ENCODE measurements at regions not wholly inside any gene's neighbourhood (a gene's known extent, or its start where the extent isn't known, plus 50 kb on each side); places are given as distances from the start of the nearest gene placed in this dataset.

DNA sequence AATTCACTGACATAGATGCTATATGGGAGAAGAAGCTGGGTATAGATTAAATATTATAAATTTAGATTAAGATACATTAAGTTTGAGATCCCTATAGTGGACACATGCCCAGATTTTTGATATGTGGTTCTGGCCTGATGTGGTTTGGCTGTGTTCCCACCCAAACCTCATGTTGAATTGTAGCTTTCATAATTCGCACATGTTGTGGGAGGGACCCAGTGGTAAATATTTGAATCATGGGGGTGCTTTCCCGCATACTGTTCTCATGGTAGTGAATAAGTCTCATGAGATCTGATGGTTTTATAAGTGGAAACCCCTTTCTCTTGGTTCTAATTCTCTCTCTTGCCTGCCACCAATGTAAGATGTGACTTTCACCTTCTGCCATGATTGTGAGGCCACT, 189.4 kb upstream of the CD96 start:
- DNase-seq, result no peak

DNA sequence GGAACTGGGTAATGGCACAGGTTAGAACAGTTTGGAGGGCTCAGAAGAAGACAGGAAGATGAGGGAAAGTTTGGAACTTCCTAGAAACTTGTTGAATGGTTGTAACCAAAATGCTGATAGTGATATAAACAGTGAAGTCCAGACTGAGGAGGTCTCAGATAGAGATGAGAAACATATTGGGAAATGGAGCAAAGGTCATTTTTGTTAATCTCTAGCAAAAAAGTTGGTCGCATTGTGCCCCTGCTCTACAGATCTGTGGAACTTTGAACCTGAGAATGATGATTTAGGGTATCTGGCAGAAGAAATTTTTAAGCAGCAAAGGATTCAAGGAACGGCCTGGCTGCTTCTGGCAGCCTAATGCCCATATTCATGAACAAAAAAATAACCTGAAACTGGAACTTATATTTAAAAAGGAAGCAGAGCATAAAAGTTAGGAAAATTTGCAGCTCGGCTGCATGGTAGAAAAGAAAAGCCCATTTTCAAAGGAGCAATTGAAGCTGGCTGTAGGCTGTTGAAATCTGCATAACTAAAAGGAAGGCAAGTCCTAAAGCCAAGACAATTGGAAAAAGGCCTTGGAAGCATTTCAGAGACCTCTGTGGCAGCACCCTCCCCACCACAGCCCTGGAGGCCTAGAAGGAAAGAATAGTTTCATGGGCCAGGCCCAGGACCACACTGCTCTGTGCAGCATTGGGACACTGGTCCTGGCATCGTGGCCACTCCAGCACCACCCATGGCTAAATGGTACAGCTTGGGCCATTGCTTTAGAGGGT, 182.6 kb upstream of the CD96 start:
- DNase-seq, result no peak

DNA sequence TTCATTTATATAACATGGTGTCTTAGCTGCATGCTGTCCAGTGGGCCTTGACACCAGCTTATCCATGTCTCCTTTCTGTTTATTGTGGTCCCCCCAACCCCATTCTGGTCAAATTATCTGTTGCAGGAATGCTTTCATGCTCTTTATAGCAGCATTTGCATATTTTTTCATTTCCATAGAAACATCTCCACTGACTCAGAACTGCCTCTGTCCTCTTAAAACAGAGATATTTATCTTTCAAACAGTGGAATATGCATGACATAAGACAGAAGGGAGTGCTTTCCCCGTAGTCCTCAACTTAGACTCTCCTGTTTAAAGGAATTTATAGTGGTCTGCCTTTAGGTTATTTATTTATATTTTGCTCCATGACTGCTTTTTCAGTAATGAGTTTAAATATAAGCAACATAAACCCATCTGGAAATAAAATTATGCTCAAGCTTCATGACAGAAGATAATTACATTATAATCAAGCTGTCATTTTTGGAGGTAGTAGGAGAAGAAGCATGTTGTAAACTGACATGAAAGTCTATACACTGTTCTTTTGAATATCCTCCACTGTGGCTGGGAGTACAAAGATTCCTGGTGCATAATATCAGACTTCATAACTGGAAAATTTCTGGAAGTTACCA, 179.5 kb upstream of the CD96 start:
- peak; percentile 5 to 9 for DNase-seq

DNA sequence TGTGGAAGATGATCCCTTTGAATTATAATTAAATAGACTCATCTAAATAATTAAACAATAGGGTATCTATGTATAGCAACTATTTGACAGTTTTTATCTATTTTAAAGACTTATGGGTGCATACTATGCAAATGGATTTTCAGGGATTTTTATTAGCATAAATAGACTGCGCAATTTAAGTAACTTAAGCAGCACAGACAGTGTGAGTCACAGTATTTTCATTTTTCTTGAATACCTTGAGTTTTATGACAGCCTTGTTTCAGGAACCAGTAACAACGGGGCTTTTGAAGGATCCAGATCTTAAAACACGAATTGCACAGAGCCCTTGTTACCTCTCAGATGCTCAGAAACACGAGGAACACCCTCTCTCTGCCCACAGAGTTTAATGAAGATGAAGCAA, 175.5 kb upstream of the CD96 start:
- DNase-seq, result no peak

DNA sequence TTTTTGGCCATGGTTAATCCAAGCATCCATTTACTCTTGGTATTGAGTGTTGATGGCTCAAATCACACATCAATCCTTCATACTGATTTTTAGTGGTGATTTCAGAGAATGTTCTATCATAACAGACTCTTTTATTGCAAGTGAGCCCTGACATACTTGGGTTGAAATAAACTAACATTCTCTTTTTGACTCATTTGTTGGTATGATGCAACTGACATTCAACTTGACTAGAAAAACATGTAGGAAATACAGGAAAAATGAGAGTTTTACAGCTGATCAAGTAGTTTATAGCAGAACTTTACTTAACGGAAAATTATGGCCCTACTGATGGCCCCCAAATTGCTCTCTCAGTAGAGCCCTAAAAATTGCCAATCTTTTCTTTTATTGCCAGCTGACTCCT, 173.9 kb upstream of the CD96 start:
- no peak for DNase-seq

DNA sequence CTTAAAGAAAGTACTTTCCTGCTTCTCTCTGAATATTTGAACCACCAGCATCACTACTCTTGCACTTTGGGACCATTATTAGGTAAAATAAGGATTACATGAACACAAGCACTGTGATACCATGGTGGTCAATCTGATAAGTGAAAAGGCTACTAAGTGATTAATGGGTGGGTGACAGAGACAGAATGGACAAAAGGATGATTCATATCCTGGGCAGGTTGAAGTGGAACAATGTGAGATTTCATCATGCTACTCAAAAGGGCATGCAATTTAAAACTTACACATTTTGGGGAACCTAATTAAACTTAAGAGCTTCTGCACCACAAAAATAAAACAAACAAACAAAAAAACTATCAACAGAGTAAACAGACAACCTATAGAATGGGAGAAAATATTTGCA, 172.0 kb upstream of the CD96 start:
- no peak for DNase-seq

DNA sequence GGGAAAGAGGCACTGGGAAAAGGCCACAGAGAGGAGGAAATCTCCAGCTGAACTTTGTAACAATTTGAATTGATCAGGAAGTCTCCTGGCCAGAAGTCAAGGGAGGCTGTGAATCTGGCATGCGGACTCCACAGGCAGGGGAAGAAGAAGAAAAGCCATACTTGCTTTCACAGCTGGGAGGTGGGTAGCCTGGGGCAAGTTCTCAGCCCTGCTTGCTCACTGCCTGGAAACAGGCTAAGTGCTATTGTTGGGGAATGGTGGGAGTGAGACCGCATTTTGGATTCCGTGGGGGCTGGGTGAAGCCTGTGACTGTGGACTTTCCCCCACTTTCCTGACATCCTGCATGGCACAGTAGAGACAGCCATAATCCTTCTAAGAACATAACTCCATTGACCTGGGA, 168.8 kb upstream of the CD96 start:
- no peak for DNase-seq

DNA sequence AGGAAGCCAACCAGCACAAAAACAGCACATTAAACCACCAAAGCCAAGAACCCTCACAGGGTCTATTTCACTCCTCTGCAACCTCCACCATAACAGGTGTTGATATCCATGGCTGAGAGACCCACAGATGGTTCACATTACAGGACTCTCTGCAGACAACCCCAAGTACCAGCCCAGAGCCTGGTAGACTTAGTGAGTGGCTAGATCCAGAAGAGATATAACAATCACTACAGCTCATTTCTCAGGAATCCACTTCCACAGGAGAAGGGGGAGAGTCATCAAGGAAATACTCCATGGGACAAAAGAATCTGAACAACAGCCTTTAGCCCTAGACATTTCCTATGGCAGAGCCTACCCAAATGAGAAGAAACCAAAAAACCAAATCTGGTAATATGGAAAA, 168.1 kb upstream of the CD96 start:
- DNase-seq, result no peak

DNA sequence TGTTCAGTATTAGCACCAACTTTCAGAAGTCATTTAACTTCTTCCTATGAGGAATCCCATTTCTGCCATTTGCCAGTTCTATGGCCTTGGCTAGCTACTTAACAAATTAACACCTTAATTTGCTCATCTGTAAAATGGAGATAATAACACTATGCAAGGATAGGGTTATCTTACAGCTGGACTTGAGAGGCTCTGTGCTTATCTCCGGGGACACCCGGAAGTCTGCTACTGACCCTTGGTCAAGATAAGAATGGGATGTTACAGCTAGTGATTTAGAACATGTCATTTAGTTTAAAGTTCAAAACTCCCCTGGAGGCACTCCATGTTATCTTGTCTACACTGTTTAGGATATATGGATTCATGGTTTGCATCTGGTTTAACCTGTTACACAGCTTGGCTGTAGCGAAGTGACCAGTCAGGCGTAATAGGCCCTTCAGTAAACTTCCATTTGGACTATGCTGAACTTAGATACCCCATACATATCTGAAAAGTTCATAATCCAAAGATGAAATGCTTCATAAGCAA, 156.0 kb upstream of the CD96 start:
- DNase-seq, result no peak

DNA sequence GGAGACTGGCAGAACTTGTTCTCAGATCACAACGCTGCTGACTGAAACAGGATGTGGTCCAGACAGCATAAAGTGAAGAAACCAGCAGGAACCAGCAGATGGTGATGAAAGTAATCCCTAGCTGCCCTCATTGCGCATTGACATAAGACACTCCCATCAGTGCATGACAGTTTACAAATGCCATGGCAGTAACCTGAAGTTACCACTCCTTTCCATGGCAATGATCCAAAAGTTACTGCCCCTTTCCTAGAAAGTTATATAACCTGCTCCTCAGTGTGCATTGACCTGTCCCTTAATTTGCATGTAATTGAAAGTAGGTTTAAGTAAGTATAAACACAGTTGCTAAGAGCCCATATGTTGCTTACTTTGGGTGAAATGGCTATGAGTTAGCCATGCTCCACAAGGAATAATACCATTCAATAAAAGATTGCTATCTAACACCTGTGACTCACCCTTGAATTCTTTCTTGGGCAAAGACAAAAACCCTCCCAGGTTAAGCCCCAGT, 149.1 kb upstream of the CD96 start:
- no peak for DNase-seq

DNA sequence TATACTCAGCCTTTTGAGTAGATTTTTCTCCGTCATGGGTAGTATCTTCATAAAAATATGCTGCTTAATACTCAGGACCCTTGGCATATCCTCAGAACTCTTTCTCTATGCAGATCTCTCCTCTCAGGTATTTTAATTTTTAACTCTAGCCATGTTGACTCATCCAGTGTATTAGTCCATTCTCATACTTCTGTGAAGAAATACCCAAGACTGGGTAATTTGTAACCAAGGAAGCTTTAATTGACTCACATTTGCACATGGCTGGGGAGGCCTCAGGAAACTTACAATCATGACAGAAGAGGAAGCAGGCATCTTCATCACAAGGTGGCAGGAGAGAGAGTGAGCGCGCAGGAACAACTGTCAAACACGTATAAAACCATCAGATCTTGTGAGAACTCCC, 129.3 kb upstream of the CD96 start:
- no peak for DNase-seq

DNA sequence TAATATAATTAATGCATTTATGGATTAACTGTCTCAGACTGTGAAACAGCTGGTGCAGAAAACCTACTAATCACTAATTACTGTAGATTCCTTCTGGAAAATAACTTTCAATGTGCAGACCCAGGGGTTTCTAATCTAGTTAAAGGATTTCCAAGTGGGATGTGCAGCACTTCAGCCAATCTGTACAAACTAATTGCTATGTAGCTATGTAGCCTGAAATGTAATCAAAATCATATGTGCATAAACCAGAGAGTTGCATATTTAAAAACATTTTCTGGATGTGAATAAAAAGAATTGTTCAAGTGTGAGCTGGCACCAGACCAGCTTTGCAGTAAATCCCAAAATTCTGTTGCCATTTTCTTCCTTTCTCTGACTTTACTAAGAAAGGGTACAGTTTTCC, 127.5 kb upstream of the CD96 start:
- no peak for DNase-seq

DNA sequence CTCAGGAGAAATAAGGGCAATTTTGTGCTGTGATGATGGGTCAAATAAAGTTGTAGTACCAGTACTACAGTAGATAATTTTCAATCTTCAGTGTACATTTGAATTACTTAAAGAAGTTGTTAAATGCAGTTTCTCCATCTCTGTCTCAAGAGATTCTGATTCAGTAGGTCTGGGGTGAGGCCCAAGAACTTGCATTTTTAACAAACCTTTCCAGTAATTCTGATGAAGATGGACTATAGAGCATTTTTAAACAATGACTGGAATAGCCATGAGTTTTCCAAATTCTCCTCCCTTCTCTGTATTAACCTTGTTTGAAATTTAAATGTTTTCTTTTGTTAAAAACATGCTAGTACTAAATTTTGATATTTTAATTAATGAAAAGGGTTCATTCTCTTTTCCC, 127.0 kb upstream of the CD96 start:
- no peak for DNase-seq

DNA sequence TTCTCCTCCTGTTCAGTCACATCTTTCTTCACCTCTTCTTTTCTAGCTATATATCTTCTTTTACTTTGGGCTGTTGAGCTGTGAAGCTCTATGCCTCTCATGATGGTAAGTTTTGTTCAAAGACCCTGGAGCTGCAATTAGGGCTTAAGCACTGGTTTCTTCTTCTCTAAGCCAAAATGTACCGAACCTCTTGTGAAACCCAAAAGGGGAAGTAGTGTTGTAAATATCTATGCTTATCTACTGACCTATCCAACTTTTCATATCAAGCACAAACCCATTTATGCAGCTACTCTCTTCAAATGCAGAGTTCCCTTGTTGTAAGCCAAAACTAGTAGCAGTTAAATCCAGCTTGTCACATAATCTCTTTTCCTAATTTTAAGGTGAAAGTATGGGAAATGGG, 123.6 kb upstream of the CD96 start:
- DNase-seq, result no peak

DNA sequence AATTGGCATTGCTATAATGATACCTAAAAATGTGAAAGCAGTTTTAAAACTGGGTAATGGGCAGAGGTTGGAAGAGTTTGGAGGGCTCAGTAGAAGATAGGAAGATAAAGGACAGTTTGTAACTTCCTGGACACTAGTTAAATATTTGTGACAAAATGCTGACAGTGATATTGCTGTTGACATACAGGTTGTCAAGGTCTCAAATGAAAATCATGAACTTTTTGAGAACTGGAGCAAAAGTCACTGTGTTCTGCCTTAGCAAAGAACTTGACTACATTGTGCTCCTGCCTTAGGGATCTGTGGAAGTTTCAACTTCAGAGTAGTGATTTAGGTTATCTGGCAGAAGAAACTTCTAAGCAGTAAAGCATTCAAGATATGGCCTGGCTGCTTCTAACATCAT, 113.7 kb upstream of the CD96 start:
- no peak for DNase-seq

DNA sequence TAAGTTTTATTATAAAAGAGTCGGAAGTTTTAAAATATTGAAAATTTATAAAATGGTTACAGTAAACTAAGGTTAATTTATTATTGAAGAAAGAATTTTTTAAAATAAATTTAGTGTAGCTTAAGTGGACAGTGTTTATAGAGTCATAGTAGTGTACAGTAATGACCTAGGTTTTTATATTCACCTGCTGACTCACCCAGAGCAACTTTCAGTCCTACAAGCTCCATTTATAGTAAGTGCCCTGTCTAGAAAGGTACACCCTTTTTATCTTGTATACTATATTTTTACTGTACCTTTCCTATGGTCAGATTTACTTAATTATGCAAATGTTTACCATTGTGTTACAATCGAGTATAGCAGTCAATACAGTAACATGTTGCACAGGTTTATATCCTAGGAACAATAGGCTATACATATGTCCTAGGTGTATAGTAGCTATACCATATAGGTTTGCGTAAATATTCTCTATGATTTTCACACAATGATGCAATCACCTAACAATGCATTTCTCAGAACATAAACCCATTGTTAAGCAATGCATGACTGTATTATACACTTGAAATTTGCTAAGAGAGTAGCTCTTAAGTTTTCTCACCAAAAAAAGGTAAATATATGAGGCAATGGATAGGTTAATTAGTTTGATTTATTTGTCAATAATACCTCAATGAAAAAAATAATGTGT, 106.9 kb upstream of the CD96 start:
- no peak for DNase-seq

DNA sequence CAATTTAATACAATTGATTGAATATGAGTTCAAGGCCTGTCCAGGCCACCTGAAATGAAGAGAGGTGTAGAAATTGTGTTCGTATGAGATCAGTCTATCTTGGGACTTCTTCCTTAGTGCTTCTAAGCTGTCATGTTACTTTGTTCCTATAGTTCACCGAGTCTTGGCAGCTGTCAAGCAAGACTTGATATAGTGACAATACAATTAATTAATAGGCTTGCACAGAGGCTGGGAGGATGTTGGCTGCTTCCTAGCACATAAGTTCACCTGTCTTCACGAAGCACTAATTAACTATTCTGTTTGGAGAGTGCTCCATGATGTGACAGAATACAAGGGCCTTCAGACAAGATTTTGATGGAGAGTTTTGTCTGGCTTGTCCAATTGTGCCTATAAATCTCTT, 103.7 kb upstream of the CD96 start:
- no peak for DNase-seq

DNA sequence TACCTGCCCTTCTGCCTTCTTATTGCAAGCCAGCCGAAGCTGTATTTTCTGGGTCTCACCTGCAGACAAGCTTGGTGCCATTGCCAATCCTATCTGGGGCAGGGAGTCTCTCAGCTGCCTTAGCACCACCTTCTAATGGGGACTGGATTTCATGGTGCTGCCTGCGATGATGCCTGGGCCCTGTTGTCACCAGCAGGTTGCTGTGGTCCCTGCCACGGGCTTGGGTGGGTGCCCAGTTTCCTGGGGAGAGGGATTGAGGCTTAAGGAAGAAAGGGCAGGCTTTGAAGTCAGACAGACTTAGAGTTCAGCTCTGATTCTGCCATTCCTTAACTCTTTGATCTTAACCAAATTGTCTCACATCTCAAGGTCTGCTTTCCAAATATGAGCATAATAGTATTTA, 87.4 kb upstream of the CD96 start:
- DNase-seq, result no peak

DNA sequence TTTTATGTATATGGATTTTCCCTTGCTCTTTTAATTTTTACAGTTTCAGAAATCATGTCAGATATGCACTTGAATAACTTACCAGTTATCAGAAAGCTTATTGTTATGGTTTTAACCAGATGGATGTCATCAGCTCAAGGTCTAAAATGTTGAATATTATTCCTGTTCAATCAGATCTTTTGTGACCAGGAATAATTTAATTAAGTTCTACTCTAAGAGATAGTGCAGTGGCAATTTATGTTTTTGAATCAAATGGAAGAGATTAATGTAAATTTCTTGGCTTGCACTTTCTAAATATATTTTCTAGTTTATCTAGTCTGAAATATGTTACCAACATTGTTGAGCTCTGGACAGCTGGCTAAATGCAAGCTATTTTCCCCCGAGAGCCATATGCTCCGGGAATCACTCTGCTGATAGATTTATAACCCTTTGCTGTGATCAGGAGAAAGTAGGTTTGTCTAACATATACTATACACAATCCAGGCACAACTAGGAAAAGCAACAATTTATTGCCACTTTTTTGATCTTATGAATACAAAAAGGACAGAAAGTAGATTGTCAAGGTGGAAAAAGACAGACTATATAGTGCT, 76.8 kb upstream of the CD96 start:
- no peak for DNase-seq

DNA sequence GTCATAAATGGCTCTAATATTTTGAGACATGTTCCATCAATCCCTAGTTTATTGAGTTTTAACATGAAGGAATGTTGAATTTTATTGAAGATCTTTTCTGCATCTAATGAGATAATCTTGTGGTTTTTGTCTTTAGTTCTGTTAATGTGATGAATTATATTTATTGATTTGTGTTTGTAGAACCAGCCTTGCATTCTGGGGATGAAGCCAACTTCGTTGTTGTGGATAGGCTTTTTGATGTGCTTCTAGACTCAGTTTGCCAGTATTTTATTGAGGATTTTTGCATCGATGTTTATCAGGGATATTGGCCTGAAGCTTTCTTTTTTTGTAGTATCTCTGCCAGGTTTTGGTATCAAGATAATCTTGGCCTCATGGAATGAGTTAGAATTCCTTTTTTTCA, 72.0 kb upstream of the CD96 start:
- DNase-seq, result no peak

DNA sequence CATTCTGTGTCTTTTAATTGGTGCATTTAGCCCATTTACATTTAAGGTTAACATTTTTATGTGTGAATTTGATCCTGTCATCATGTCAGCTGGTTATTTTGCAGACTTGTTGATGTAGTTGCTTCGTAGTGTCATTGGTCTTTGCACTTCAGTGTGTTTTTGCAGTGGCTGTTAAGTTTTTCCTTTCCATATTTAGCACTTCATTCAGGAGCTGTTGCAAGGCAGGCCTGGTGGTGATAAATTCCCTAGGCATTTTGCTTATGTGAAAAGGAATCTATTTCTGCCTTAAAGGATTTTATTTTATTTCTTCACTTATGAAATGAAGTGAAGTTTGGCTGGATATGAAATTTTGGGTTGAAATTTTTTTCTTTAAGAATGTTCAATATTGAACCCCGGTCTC, 70.2 kb upstream of the CD96 start:
- no peak for DNase-seq

DNA sequence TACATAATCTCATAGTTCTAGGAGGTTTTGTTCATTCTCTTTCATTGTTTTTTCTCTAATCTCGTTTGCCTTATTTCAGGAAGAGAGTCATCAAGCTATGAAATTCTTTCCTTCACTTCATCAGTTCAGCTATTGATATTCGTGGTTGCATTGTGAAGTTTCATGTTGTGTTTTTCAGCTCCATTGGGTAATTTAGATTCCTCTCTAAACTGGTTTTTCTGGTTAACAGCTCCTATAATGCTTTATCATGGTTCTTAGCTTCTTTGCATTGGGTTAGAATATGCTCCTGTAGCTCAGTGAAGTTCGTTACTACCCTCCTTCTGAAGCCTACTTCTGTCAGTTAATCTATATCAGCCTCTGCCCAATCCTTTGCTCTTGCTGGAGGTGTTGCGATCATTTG, 69.4 kb upstream of the CD96 start:
- no peak for DNase-seq

DNA sequence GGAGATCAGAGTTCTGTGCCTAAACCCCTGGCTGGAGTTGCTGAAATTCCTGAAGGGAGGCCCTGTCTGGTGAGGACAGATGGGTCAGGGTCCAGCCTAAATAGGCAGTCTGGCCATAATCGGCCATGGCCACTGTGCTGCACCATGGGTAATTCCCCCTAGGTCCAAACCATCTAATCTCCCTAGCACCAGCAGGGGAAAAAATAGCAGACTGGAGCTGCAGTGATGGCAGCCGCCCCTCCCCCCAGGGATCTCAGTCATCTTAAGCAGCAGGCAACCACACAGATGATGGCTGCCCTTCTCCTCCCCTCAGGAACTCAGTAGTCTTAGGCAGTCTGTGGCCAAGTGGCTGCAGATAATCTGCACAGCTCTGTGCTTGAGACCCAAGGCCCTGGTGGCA, 68.4 kb upstream of the CD96 start:
- no peak for DNase-seq

All from right lung (tissue), 2 donors.